GM12892 (cell line): ENCODE measurements at regions not wholly inside any gene's neighbourhood (a gene's known extent, or its start where the extent isn't known, plus 50 kb on each side); places are given as distances from the start of the nearest gene placed in this dataset.

ENCODE experiments used
- POLR2AphosphoS5 ChIP-seq: IDR thresholded peaks from 2 replicates; pipeline ENCODE4 v1.6.1; 2011; ENCODE audit warnings: low read depth, low read length, control low read depth
- TAF1 ChIP-seq: IDR thresholded peaks from 2 replicates; pipeline ENCODE4 v1.6.1; 2011; ENCODE audit warnings: low read depth, mild to moderate bottlenecking, control low read depth, low read length, borderline replicate concordance

GRCh38 chr5:110354311-110354710 is 372.2 kb downstream of the TMEM232 start:
- no peak for TF ChIP-seq TAF1
- no peak for TF ChIP-seq POLR2AphosphoS5
